NCI-H446 (cell line): ENCODE measurements at regions not wholly inside any gene's neighbourhood (a gene's known extent, or its start where the extent isn't known, plus 50 kb on each side); places are given as distances from the start of the nearest gene placed in this dataset.
A peak's percentile ranks its signal among the peaks of the same experiment; 100 is the strongest.
"Not testable (repeated sequence)": the region's sequence is repeated elsewhere in the genome, so short reads cannot be mapped to it uniquely, and the experiment has no call there.

Source experiments
- DNase-seq, 2 experiments: peaks; one replicate each; lab custom pipeline; 2025; lab: John Stamatoyannopoulos, UW

DNA sequence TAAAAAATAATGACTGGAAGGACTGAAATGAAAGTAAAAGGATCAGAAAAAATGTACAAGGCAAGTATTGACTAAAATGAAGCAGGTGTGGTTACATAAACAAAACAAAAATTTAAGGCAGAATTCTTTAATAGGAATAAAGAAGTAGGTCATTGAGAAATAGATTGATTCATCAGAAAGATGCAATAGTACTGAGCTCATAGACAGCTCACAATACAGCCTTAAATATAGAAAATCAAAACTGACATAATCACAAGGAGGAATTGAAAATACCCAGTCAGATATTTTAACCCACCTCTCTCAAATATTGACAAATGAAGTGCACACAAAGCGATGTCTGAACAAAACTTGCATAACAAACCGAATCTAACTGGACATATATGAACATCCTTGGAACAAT lies 366.8 kb upstream of the DPYD start:
- no peak for DNase-seq

DNA sequence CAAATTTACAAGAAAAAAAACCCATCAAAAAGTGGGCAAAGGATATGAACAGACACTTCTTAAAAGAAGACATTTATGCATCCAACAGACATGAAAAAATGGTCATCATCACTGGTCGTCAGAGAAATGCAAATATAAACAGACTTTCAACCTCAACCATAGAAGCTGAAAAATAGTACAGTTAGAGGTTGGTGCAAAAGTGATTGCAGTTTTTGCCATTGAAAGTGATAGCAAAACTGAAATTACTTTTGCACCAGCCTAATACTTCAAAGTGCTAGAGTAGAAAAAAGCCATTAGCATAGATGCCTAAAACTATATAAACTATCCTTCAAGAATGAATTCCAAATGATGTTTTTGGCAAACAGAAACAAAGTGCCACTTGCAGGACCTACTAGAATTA lies 365.8 kb upstream of the DPYD start:
- no peak for DNase-seq

DNA sequence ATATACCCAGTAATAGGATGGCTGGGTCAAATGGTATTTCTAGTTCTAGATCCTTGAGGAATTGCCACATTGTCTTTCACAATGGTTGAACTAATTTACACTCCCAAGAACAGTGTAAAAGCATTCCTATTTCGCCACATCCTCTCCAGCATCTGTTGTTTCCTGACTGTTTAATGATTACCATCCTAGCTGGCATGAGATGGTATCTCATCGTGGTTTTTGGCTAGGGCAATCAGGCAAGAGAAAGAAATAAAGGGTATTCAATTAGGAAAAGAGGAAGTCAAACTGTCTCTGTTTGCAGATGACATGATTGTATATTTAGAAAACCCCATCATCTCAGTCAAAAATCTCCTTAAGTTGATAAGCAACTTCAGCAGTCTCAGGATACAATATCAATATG lies 364.5 kb upstream of the DPYD start:
- DNase-seq, result not testable (repeated sequence)

DNA sequence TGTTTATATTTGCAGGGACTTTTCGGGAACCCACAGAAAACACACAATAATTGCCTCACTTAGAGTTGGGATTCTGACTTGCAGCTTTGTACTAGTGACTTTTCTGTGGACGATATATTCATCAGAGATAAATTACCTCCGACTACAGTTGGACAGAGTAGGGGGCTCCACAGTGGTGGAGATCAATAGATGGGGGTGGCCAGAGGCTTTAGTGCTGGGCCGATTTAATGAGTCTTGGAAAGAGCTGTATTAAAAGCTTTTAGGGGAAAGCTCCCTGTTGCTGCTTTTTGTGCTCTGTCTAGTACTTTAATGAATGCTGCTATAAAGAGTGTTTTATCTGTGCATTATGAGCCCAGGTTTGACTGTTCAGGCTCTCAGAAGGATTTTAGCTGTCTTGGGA lies 359.2 kb upstream of the DPYD start:
- DNase-seq, result no peak

DNA sequence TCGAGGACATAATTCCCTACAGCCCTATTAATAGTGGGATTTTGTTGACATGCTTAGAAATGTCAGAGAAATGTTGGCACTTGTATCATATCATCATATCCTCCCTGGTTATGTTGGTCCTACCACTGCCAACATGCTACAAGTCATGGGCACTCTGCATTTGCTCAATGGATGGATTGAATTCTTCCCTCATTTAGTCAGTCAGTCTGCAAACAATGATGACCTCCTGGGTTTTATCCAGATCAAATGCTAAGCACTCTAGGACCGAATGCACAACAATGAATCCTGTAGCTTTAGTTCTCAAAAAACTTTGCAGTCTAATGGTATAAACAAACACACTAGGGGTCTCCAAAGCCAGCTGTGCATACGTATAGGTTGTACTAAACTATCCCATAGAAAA lies 357.2 kb upstream of the DPYD start:
- no peak for DNase-seq

DNA sequence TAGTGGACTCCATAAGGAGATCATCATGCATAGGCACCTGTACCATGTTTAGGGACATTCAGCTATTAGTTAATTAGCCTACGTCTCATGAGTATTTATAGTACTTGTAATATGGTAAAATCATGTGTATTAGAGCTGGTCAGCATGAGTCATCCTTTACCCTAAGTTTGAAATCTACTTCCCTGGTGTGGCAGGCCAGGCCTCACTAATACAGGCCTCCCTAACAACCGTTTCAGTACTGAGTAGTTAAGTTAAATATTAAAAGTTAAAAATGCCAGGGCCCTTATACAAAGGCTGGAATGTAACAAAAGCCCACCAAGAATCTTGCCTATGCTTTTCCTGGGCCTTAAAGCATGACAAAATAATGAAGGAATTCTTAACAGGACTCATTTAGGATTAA lies 356.3 kb upstream of the DPYD start:
- DNase-seq, result no peak

DNA sequence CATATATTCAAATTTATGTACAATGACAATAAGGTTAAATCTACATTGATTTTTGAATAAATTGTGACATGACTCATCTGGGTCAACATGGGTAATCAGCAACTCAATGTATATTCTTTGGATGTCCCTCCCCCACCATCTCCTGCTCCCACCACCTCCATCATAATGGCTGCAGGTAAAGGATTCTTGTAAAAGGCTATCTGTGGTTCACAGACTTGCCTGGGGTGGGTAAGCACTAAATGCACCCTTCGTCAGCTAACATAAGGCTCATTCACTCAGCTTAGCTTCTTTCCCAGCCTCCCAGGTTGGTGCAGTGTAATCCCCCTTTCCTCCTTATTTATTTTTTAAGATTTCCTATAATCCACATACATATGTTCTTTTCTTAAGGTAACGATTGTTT lies 355.7 kb upstream of the DPYD start:
- no peak for DNase-seq

DNA sequence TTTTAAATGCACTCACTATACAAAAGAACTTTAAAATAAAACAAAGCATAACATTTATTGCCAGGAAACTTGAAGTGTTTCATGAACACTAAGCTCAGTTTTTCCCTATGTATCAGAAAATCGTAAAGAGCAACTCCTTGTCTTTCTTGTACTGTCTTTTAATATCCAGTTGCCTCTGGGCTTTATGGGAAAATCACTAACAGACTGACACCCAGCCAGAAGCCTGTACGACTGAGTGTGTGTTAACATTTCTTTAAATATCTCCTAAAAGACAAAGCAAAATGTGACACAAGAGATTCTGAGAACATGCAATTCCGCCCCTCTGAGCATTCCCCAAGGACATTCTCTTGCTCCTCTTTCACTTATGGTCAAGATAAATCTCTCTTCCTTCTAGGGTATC lies 347.5 kb upstream of the DPYD start:
- no peak for DNase-seq

DNA sequence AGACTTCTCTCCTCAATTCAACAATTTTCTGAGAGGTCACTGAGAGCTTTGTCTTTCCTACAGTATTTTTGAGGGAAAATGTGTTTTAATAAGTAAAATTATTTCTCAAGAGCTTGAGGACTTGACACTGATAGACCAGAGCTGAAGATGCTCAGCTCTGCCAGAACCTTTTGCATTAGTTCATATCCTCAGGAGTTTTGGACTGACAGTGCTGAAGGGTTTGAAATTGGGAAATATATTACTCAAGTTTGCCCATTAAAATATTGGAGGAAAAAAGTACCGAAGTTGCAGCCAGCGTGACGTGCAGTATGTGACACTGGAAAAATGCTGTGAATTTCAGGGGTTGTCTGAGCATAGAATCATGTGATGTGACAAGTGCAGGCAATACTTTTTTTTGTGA lies 346.6 kb upstream of the DPYD start:
- DNase-seq, result no peak

DNA sequence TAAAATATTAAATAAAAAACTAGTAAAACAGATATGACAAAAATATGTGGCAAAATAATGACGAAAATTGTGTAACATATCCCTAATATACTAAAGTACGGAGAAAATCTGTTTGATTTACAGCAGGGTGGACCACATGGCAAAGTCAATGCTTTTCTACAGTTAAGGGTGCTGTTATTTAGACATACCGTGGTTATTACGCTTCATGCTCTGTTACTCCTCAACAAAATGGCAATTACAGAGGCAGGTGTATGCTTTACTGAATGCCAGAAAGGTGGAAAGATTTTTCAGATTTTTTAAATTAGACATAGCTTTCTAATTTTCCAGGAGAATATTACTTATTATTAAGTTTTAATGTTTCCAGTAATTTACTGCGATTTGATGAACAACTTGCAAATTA lies 343.9 kb upstream of the DPYD start:
- DNase-seq, result no peak

DNA sequence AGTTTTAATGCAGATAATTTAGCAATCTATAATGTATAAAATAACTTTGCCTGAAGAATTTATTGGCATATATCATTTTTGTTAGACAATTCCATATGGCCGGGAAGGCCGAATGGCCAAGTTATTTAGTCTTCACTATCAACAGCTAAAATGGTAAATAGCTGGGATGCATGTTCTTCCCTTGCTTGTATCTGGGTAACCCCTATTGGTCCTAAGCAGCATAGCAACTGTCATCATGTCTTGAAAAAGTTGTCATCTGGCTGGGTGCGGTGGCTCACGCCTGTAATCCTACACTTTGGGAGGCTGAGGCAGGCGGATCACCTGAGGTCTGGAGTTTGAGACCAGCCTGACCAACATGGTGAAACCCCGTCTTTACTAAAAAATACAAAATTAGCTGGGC lies 340.0 kb upstream of the DPYD start:
- no peak for DNase-seq

DNA sequence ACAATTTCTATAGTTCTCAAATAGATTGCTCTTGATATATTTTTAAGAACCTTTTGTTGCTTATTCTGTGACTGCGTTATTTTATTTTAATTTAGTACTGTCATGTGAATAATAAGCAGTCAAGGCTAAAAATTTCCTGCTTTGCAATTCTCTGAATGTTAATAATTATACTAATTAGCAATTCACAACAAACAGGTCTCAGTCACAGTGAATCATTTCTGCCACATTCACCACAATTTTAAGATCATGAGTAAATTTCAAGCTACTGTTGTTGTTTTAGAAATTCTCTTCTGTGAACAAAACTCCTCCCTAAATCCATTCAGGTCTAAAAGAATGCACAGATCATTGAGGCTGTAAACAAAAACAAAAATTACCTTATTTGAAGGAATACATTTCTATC lies 339.6 kb upstream of the DPYD start:
- DNase-seq, result no peak

DNA sequence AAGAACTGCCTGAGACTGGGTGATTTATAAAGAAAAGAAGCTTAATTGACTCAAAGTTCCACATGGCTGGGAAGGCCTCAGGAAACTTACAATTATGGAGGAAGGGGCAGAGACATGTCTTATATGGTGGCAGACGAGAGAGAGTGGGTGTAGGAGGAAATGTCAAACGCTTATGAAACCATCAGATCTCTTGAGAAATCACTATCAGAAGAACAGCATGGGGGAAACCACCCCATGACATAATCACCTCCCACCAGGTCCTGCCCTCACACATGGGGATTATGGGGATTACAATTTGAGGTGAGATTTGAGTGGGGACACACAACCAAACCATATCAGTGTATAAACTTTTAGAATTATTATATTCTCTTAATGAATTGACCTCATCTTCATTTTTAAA lies 335.9 kb upstream of the DPYD start:
- DNase-seq, result no peak

DNA sequence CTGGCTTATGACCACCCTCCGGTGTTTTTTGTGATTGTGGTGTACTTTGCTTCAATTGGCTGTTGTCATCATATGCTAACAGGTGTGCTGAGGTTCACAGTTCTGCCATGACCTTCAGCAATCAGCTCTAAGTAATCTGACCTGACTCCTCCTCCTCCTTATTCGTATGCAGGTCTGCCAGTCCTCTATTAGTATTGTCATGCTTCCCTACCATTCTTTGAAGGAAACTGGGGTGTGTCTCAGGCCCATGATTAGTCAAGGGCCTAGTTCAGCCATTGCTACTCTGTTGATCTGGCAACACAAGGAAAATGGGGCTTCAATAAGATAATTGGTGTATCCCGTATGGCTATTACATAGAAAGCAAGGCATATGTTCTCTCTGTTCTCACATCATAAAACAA lies 332.3 kb upstream of the DPYD start:
- no peak for DNase-seq

DNA sequence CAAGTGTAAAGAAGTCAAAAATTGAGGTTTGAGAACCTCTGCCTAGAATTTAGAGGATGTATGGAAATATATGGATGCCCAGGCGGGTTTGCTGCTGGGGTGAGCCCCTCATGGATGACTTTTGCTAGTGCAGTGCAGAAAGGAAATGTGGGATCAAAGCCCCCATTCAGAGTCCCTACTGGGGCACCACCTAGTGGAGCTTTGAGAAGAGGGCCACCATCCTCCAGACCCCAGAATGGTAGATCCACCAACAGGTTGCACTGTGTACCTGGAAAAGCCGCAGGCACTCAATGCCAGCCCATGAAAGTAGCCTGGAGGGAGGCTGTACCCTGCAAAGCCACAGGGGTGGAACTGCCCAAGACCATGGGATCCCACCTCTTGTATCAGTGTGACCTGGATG lies 330.7 kb upstream of the DPYD start:
- no peak for DNase-seq

DNA sequence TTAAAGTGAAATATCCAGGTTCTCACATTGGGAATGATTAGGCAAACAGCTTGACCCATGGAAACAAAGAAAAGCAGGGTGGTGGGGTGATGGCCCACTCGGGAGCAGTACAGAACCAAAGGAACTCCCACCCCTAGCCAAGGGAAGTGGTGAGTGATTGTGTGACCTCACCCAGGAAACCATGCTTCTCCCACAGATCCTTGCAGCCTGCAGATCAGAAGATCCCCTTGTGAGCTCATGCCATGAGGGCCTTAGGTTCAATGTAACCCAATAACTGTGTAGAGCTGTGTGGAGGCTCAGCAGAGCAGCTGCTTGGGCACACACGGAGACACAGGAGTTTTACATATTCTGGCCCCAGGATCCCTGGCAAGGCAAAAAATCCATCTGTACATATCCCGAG lies 311.8 kb upstream of the DPYD start:
- DNase-seq, result no peak

DNA sequence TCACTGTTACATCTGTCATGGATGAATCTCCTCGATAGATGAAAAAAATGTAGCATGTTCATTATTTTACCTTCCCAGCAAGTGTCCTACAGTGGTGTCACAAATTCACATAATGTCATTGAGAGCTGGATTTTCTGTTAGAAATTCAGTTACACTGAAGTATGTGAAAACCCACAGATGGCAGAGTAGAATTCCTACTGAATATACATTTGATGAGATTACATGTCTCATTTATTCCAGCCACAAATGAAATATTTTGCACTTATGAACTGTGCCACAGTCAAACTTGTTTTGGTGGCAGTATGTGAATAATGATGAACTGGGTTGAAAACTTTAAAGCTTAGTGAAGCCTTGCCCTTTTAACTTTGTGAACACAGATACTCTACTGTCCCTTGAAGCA lies 301.9 kb upstream of the DPYD start:
- no peak for DNase-seq

DNA sequence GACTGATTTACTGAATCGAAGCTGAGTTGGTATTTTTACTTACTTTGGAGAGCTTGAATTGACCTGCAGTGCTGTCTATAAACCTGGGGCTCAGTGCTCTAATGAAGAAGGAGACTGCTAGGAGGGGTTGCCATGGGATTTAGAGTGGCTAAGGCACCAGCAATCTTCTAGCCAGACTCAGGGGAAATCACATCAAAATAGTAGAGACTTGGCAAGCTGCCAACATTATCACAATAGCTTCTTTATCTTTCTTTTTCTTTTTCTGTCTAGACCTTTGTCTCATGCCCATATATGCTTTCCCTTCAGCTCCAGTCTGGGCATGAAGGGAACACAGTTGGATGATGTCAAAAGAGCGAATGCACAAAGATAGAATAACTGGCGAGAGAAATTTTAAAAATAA lies 301.1 kb upstream of the DPYD start:
- DNase-seq, result peak in 1 of 2 experiments; percentile 11

DNA sequence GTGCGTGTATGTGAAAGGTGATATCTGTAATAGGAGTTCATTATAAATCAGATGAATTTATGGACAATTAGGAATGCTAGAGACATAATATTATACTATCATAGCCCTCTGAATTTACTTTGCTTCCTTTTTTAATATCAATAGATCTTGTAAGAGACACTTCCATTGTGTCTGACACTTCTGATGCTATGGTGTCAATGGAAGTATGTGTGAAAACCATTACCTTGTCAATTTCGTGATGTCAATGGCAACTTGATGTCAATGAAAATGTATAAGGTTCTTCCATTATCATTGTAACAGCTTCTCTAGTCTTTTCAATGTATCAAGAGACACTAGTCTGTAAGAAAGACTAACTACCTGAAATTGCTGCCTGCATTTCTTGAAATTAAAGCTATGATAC lies 296.8 kb upstream of the DPYD start:
- DNase-seq, result no peak

DNA sequence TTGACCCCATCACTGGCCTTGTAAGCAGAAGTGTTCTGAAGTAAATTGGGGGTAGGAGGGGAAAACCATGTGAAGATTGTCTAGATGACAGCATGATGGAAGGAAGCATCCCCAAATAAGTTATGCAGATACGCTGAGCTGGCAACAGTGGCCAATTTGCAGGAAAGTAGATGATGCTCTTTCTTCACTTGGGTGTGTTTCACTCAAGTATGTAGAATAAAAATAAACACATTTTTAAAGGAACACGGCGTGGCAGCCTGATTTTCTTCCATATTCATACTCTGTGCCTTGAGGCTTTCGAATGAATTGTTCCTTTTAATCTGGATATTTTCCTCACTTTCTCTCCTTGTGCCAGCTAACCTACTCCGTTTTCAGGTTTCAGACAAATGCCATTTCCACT lies 295.5 kb upstream of the DPYD start:
- DNase-seq, result no peak

DNA sequence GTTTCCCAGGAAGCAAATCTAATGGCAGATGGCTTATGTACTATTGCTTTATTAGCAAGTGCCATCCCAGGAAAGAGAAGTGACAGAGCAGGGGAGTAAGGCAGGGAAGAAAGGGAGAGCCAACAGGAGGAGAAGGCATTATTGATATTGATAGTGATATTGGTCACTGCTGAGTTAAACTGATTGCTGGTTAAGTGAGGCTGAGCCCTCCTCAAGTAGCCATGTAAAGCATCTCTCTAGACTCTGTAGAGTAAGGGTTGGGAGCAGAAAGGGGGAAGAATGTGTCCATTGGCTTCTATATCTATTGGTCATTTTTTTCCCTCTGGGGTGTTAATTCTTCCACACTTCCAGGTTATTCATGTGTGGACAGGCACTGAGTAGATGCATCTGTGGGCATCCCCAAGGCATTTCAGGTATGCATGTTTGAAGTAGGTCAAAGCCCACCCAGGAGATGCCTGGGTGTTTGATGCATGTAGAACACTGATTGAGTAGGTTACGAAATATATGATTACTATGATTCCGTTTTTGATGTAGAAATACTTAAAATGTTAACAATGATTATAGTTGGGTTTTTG lies 290.5 kb upstream of the DPYD start:
- DNase-seq, result no peak

DNA sequence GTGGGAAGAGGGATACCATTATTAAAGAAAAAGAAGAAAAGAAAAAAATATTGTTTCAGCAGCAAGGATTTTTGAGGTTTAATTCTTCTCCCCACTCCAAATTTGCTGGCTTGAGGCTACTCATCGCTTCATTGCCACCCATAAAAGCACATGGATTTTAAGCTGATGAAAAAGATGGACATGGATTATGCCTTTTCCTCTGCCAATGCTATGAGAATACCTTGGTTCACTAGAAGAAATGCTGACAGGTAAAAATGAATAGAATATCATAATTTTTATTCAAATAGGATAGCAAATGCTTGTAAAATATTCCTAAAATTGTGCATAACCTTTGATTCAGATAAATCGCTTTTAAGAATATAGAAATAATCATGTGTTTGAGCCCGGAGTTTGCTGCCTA lies 289.7 kb upstream of the DPYD start:
- DNase-seq, result no peak

DNA sequence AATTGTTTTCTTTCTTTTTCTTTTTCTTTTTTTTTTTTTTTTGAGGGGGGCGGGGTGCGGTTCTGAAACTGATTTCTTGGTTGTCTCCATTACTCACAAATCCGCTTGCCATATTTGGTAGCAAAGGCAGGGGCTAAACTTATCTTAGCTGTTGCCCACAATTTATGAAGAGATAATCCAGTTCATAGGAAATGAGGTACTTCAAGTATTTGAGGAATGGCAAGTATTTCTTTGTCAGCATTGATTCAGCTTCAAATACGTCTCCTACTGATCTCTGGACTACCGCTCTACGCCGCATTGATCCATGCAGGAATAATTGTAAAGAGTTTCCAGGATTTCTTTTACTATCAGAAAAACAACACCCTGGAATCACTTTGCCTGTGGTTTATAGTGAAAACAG lies 289.2 kb upstream of the DPYD start:
- no peak for DNase-seq

DNA sequence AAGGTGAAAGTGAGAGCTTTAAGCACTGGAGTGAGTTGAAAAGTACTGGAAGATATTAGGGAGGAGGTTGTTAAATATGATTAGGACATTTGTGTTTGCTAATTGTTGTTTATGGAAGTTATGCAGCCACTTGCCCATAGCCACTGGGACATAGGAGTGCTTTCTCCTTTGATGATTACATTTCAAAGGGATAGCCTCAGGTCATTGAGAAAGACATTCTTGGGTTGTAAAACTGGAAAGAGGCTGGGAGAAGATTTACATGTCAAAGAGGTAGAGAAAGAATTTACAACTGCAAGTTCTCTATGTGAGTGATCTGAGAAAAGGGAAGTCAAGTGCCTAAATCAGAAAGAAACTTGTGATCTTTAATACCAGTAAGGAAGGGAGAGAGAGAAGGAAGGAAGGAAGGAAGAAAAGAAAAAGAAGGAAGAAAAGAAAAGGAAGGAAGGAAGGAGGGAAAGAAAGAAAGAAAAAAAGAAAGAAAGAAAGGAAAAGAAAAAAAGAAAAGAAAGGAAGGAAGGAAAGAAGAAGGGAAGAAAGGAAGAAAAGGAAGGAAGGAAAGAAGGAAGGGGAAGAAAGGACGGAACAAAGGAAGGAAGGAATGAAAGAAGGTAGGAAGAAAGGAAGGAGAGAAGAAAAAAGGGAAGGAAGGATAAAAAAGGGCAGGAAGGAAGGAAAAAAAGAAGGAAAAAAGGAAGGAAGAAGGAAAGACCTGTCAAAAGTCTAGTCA lies 284.6 kb upstream of the DPYD start:
- DNase-seq, result no peak
